ENCODE measurements at regions not wholly inside any gene's neighbourhood (a gene's known extent, or its start where the extent isn't known, plus 50 kb on each side); places are given as distances from the start of the nearest gene placed in this dataset.

DNA sequence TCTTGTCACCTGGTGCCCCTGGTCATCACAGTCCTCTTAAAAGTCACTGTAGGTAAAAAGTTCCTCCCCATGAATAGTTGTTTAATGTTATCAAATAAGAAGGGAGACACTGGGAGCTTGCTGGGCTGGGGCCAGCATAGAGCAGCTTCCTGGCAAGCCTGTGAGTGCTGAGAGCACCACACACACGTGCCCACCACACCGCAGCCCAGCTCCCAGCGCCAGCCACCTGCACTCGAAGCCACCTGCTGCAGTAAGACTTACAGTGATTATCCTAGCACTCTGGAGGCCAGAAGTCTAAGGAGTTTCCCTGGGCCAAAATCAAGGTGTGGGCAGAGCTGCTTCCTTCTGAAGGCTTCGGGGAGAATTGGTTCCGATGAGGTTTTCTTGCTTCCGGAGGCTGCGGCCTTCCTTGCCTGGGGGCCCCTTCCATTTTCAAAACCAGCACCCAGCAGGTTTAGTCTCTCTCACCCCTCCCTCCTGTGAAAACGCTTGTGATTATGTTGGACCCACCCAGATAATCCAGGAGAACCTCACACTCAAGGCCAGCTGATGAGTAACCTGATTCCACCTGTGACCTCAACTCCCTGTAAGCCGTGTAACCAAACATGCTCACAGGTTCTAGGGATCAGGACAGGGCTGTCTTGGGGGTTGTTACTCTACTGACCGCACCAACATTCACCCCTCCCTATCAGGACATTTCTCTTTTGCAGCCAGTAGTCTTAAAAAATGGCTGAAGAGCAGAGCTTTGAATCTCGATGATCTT, 687.2 kb downstream of the TBC1D22A start:
- ChIA-PET RAD21 (ENCODE audit: low non-redundant PET in 1 of 2, low total read pairs in 2 of 2, uncharacterized antibody in 2 of 2, unreplicated experiment in 2 of 2) (no interaction called here), CTCF (no interaction called here), POLR2A (no interaction called here)
- Histone ChIP-seq H2AFZ (ENCODE audit: low read depth, low read length, poor library complexity, severe bottlenecking) (no peak overlapping the region), H3K4me1 (ENCODE audit: control insufficient read depth in 1 of 2, insufficient read depth in 2 of 2, low read length in 2 of 2) (no peaks in the 10 kb centered on the region), H3K9me2 (ENCODE audit: insufficient read depth) (no peaks in the 10 kb centered on the region), H3K79me2 (ENCODE audit: insufficient read depth, low read length) (no peaks in the 10 kb centered on the region), H3K4me3 (replicated peaks in 1 of 2; ENCODE audit: low read depth in 1 of 2, low read length in 2 of 2) (no peak overlapping the region), H3K9me3 (ENCODE audit: control insufficient read depth in 1 of 2, insufficient read depth in 1 of 2, low read depth in 1 of 2, low read length in 2 of 2) (no peaks in the 10 kb centered on the region), H3K27me3 (ENCODE audit: insufficient read depth, low read length) (no peaks in the 10 kb centered on the region), H3K36me3 (ENCODE audit: control insufficient read depth in 1 of 2, insufficient read depth in 2 of 2, low read length in 2 of 2) (no peaks in the 10 kb centered on the region), H3K9ac (ENCODE audit: low read length) (no peak overlapping the region), H3K27ac (ENCODE audit: low read depth, low read length) (no peak overlapping the region), H3K4me2 (ENCODE audit: low read length) (no peak overlapping the region), H4K20me1 (ENCODE audit: insufficient read depth) (no peaks in the 10 kb centered on the region)
- no TSS peak for BruUV-seq (replicated peaks)
- ATAC-seq (no peak), DNase-seq (ENCODE audit: low read depth, low spot score) (no peak)
- TF ChIP-seq JUND (IDR thresholded peaks at IDR 0.05) (no peak), EZH2phosphoT487 (IDR thresholded peaks at IDR 0.05; ENCODE audit: borderline replicate concordance) (no peak), EGR1 (IDR thresholded peaks at IDR 0.05; ENCODE audit: low read depth) (no peak), RAD21 (IDR thresholded peaks at IDR 0.05; ENCODE audit: low read depth) (no peak), ELF1 (IDR thresholded peaks at IDR 0.05; ENCODE audit: borderline replicate concordance, low read depth) (no peak), FOSL1 (IDR thresholded peaks at IDR 0.05; ENCODE audit: low read depth) (no peak)
- TF ChIP-seq, protein P1, sequence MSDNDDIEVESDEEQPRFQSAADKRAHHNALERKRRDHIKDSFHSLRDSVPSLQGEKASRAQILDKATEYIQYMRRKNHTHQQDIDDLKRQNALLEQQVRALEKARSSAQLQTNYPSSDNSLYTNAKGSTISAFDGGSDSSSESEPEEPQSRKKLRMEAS (IDR thresholded peaks at IDR 0.05), result no peak
- TF ChIP-seq, protein P2, sequence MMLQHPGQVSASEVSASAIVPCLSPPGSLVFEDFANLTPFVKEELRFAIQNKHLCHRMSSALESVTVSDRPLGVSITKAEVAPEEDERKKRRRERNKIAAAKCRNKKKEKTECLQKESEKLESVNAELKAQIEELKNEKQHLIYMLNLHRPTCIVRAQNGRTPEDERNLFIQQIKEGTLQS (IDR thresholded peaks at IDR 0.05), result no peak
- intact Hi-C loops (cut with micrococcal nuclease), result loop anchor here (10.0 kb wide), 1 partner anchor 235 kb away; no protein-coding TSS in a partner anchor
